Tibial artery (tissue), 4 donors: ENCODE measurements at regions not wholly inside any gene's neighbourhood (a gene's known extent, or its start where the extent isn't known, plus 50 kb on each side); places are given as distances from the start of the nearest gene placed in this dataset.

ENCODE experiments used
- DNase-seq, 2 donors: peaks; one replicate each; pipeline ENCODE4 v3.0.0-alpha.2; 2019
- H3K27ac ChIP-seq, 2 donors: fragments of 200-600 bp; sonication (generic) in 1 of 2; 1 replicate in 1 of 2; 2 replicates in 1 of 2; pipeline ENCODE4 v1.5.1; 2018 to 2019; ENCODE audit warnings: mild to moderate bottlenecking in 1 of 2
- H3K27me3 ChIP-seq, 2 donors: fragments of 200-600 bp; sonication (generic) in 1 of 2; one replicate each; pipeline versions ENCODE4 v1.5.1 to v1.6.0; 2016 to 2019
- H3K36me3 ChIP-seq, 3 donors: fragments of 200-600 bp; sonication (generic) in 2 of 3; one replicate each; pipeline ENCODE4 v1.5.1; 2016 to 2019; ENCODE audit warnings: mild to moderate bottlenecking in 2 of 3
- H3K4me1 ChIP-seq, 4 donors: fragments of 200-600 bp; sonication (generic) in 2 of 4; 1 replicate in 3 of 4; 2 replicates in 1 of 4; pipeline ENCODE4 v1.5.1; 2016 to 2019
- H3K4me3 ChIP-seq, 2 donors: fragments of 200-600 bp; sonication (generic) in 1 of 2; 1 replicate in 1 of 2; 2 replicates in 1 of 2; pipeline ENCODE4 v1.5.1; 2018 to 2019; ENCODE audit warnings: mild to moderate bottlenecking in 2 of 2
- H3K9me3 ChIP-seq, 3 donors: fragments of 200-600 bp; sonication (generic) in 1 of 3; one replicate each; pipeline ENCODE4 v1.5.1; 2016 to 2019
- CTCF ChIP-seq, 2 experiments: fragments of 200-600 bp in 1 of 2; fragments of 450-650 bp in 1 of 2; IDR thresholded peaks; one replicate each; pipeline ENCODE4 v1.5.1; 2017 to 2019; ENCODE audit warnings: antibody characterized with exemption in 2 of 2, mild to moderate bottlenecking in 1 of 2, moderate library complexity in 1 of 2
- intact Hi-C: fragments of 100-400 bp; cut with DNase I; formaldehyde crosslinking; loops from one replicate; pipeline ENCODE4 v1.15.0; 2023; ENCODE audit warnings: low total_unique reads

GRCh38 chr1:168390271-168390670 lies 109.6 kb downstream of the TBX19 start:
- Histone ChIP-seq H3K9me3 (no peaks in the 10 kb centered on the region), H3K36me3 (no peaks in the 10 kb centered on the region), H3K4me1 (peaks cover 0 to 3% (median 0%) of the 10 kb centered on the region in 4 donors), H3K27me3 (peaks cover 0 to 7% of the 10 kb centered on the region in 2 donors), H3K4me3 (no peak overlapping the region), H3K27ac (no peak overlapping the region)
- no peak for TF ChIP-seq CTCF (IDR thresholded peaks at IDR 0.05)
- intact Hi-C loops, result no loop called here
- no peak for DNase-seq

- DNase-seq, result no peak
Observed at GRCh38 chr1:168387781-168388760, 107.4 kb downstream of the TBX19 start.

GRCh38 chr1:168386949-168387586 lies 106.4 kb downstream of the TBX19 start:
- intact Hi-C loops, result no loop called here
- H3K4me3 ChIP-seq, result no peak overlapping the region
- DNase-seq, result no peak
- H3K27me3 ChIP-seq, result peaks cover 0 to 7% of the 10 kb centered on the region in 2 donors
- peaks cover 0 to 3% (median 0%) of the 10 kb centered on the region in 4 donors for H3K4me1 ChIP-seq
- no peak overlapping the region for H3K27ac ChIP-seq
- no peak for TF ChIP-seq CTCF (IDR thresholded peaks at IDR 0.05)
- no peaks in the 10 kb centered on the region for H3K36me3 ChIP-seq
- H3K9me3 ChIP-seq, result no peaks in the 10 kb centered on the region

More at GRCh38 chr1:168387781-168388760, 107.4 kb downstream of the TBX19 start:
- H3K36me3 ChIP-seq, result no peaks in the 10 kb centered on the region
- H3K9me3 ChIP-seq, result no peaks in the 10 kb centered on the region
- no peak overlapping the region for H3K4me3 ChIP-seq
- H3K27me3 ChIP-seq, result peaks cover 0 to 7% of the 10 kb centered on the region in 2 donors
- intact Hi-C loops, result no loop called here
- no peak overlapping the region for H3K27ac ChIP-seq
- TF ChIP-seq CTCF (IDR thresholded peaks at IDR 0.05), result no peak
- peaks cover 0 to 3% (median 0%) of the 10 kb centered on the region in 4 donors for H3K4me1 ChIP-seq

GRCh38 chr1:168386492-168386891 lies 105.8 kb downstream of the TBX19 start:
- Histone ChIP-seq H3K4me3 (no peak overlapping the region), H3K27ac (no peak overlapping the region), H3K9me3 (no peaks in the 10 kb centered on the region), H3K36me3 (no peaks in the 10 kb centered on the region), H3K4me1 (peaks cover 0 to 3% (median 0%) of the 10 kb centered on the region in 4 donors), H3K27me3 (peaks cover 0 to 7% of the 10 kb centered on the region in 2 donors)
- DNase-seq, result no peak
- no peak for TF ChIP-seq CTCF (IDR thresholded peaks at IDR 0.05)
- intact Hi-C loops, result no loop called here

GRCh38 chr1:168381850-168382249 lies 101.2 kb downstream of the TBX19 start:
- no peak for DNase-seq
- no peak for TF ChIP-seq CTCF (IDR thresholded peaks at IDR 0.05)
- peaks cover 0 to 3% of the 10 kb centered on the region in 2 donors for H3K27me3 ChIP-seq
- no peaks in the 10 kb centered on the region for H3K9me3 ChIP-seq
- H3K36me3 ChIP-seq, result no peaks in the 10 kb centered on the region
- intact Hi-C loops, result loop anchor here (5.0 kb wide), 1 partner anchor 950 kb away; no protein-coding TSS in a partner anchor
- no peak overlapping the region for H3K27ac ChIP-seq
- H3K4me3 ChIP-seq, result no peak overlapping the region
- no peaks in the 10 kb centered on the region for H3K4me1 ChIP-seq
